NCI-H82 treated with DMSO at 0.1 percent for 48 hours (cell line): ENCODE measurements at regions not wholly inside any gene's neighbourhood (a gene's known extent, or its start where the extent isn't known, plus 50 kb on each side); places are given as distances from the start of the nearest gene placed in this dataset.
A peak's percentile ranks its signal among the peaks of the same experiment; 100 is the strongest.

Experiments
- DNase-seq: peaks from one replicate; lab custom pipeline; 2025; ENCODE audit not compliant: unreplicated experiment; lab: John Stamatoyannopoulos, UW

DNA sequence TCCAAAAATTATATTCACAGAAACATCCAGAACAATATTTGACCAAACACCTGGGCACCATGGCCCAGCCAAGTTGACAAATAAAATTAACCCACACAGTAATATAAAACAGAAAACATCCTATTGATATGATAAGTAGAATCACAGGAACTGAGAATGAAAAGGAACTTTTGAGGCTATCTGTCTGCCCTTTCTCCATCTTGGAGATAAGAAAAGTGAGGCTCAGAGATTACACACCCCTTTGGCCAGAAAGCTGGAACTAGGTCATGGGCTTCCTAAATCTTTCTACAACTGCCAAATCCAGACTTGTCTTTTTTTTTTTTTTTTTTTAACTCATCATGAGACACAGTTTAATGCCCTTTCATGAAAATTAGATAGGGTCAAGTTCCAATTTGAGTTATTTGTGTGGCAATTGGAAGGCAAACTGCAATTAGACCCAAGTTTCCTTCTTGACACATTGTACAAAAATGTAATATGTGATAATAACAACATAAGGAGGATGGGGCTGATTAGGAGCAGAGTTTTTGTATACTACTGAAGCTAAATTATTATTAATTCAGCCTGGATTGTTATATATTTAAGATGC is 137.2 kb downstream of the RPL22L1 start:
- no peak for DNase-seq

DNA sequence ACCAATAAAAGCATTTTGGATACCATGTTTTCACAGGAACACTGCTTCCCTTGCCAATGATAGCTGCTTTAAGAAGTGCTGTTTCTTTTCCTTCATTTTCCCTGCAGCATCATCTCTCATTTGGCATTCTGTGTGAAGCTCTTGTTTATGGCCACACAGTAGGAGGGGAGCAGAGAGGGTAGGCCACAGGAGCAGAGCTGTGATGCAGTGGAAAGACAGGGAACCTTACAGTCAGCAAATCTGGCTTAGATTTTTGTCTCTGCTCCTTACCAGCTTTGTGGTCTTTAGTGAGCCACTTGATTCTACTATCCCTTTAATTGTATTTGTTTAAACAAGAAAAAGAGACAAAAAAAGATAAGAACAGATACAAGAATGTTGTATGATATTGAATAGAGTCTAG is 138.7 kb downstream of the RPL22L1 start:
- no peak for DNase-seq

DNA sequence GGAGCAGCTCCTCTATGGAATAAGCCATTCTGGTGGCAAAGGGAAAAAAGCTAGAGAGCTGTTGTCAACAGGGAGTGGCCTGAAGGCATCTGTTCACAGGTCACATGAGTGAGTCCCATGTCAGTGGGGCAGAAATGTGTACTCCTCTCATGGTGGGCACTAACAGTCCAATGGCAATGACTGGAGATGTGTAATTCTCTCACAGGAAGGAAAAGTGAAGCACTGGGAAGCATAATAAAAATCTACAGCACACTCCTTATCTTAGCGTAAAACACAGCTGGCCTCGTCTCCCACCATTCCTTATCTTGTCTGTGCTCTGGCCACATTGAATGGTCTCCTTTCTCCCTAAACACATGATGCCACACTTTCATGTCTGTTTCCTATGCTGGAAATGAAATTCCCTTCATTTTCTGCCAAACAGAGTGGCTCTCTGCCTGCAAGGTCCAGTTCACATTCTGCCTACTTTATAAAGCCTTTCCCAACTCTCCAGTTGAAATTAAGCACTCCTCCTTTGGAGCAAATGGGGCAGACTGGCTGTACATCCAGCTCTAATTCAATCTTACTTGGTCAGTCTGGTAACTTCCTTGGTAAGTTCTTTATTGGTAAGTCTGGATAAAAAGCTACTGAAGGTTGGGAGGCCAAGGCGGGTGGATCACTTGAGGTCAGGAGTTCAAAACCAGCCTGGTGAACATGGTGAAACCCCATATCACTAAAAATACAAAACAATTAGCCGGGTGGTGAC is 139.8 kb downstream of the RPL22L1 start:
- no peak for DNase-seq

- no peak for DNase-seq
Measured at GRCh38 chr3:170728181-170728580, 141.8 kb downstream of the RPL22L1 start.

GRCh38 chr3:170727754-170728153 is 141.9 kb upstream of the SLC7A14 start:
- no peak for DNase-seq

- DNase-seq = no peak
Measured at GRCh38 chr3:170726976-170727661, 141.2 kb upstream of the SLC7A14 start.

- peak; percentile 63 for DNase-seq
Measured at GRCh38 chr3:170725285-170725731, 139.4 kb upstream of the SLC7A14 start.

DNA sequence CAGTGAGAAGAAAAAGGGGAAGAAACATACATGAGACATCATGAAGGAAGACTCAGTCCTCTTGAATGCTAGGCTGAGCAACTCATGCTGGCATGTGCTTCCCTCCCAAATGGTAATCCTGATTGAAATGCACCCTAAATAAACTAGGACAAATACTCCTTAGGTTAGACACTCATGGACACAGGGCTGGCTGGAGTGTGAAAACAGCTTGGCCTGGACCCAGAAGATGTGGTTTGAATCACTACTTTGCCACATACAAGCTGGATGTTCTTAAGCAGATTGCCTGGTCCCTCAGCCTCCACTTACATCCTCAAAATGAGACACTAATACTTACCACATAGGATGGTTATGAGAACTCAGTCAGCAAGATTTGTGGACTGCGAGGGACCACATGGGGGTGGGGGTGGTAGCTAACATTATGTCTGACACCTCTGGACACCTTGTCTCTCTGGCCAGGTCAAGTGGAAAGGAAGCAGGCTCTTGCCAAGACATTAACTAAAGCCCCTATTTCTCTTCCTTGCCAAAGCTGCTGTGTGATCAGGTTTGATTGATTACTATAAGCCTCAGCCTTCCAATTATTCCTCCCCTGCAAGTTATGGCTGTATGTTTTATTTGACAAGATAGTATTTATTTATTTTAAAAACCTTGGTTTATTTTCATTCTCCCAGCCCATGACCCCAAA is 138.9 kb upstream of the SLC7A14 start:
- peak; percentile 63 for DNase-seq

DNA sequence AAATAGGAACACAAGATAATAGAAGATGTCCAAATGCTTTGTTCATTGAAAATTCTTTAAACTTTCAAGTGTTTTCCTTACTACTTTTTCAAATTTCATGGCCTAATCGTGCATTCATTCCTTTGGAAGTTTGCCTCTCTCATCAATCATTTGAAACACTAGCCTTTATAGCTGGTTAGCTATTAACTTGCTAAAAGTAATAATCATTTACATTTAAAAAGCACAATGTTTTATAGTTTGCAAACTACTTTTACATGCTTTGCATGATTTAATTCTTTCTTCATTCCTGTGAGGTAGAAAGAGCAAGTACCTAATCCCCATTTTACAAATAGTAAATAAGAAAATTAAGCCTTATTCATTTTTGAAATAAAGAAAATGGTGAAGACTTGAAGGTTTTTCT is 137.4 kb upstream of the SLC7A14 start:
- DNase-seq = no peak

- no peak for DNase-seq
Measured at GRCh38 chr3:170721563-170721962, 135.7 kb upstream of the SLC7A14 start.

DNA sequence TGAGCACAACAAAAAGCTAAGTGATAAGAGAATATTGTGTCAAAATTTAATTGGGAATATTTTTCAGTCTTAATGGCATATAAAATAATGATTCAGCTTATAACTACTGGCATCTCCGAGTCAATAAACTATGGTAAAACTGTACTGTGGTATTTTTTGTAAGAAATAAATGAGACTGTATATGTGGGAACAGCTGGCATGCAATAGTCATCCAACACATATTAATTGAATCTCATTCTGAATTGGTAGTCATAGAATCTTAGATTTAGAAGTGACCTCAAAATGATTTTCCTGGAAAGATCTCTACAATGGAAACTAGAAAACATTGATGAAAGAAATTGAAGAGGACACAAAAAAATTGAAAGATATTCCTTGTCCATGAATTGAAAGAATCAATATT is 133.4 kb upstream of the SLC7A14 start:
- no peak for DNase-seq

DNA sequence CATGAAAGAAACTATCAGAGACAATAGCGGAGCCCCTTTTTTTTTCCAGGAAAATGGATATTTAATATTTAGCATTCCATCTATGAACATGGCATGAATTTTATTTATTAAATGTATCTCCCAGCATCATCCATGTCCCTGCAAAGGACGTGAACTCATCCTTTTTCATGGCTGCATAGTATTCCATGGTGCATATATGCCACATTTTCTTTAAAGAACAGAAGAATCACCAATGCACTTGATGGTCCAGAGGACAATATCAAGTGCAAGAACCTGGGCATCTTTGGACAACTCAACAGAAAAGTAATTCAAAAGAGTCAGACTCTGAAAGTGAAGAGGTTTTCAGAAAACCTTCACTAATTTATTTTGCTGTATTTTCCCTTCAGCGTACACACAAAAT is 133.0 kb upstream of the SLC7A14 start:
- no peak for DNase-seq

- DNase-seq = no peak
Measured at GRCh38 chr3:170717410-170718402, 131.8 kb upstream of the SLC7A14 start.

GRCh38 chr3:170716172-170716805 is 130.4 kb upstream of the SLC7A14 start:
- DNase-seq = no peak

GRCh38 chr3:170714562-170715535 is 129.0 kb upstream of the SLC7A14 start:
- DNase-seq = no peak

- no peak for DNase-seq
Measured at GRCh38 chr3:170714122-170714521, 128.2 kb upstream of the SLC7A14 start.

DNA sequence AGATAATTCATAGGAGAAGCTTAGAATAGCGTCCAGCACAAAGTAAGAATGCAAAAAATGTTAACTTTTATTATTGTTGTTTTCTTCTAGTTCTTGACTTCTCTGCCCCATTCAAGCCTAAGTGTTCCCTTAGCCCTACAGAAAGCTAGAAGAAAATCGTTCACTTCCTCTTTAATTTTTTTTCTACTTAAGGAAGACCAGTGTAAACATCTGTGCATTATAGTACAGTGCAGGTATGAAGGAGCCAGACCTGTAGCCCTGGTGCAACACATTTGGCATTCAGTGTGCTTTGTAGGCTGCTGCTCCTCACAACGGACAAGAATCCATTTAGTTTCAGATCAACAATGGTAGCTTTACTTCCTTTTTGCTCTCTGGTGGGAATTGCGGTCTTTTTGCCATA is 127.8 kb upstream of the SLC7A14 start:
- no peak for DNase-seq

GRCh38 chr3:170712798-170713197 is 126.9 kb upstream of the SLC7A14 start:
- DNase-seq = no peak

DNA sequence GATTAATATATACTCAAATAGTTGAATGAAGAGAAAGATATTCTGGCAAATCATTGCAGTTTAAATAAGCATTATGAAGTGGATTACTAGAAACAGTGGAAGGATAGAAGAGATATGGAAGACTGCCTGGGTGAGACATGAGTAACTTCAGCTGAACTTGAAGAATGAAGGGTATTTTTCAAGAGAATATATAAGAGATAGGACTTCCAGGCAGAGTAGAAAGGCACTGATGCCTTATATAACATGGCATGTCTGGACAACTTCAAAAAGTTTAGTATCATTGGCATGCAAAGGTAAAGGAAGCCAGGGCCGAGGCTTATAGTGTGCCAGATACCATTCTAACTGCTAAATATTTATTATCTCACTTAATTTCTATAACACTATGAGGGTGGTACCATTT is 126.5 kb upstream of the SLC7A14 start:
- DNase-seq = no peak
